Activated T-cell treated with anti-CD3 and anti-CD28 coated beads, Interleukin-2, amount 50 U/mL, for 4 hours (primary cell): ENCODE measurements at regions not wholly inside any gene's neighbourhood (a gene's known extent, or its start where the extent isn't known, plus 50 kb on each side); places are given as distances from the start of the nearest gene placed in this dataset.
"Not testable (repeated sequence)": the region's sequence is repeated elsewhere in the genome, so short reads cannot be mapped to it uniquely, and the experiment has no call there.

ENCODE experiments used
- ATAC-seq, 2 donors: fragments of 200-7000 bp; cut with Tn5 transposase; one replicate each; pipeline ENCODE4 v1.10.0; 2021
- DNase-seq: peaks from one replicate; pipeline ENCODE4 v3.0.0-alpha.2; 2020
- H3K27me3 Mint-ChIP-seq: one replicate; pipeline ENCODE4 v1.8.0; 2021; ENCODE audit warnings: low read depth, mixed read lengths
- H3K36me3 Mint-ChIP-seq: one replicate; pipeline ENCODE4 v1.8.0; 2022; ENCODE audit warnings: mixed read lengths; ENCODE audit not compliant: insufficient read depth
- H3K4me1 Mint-ChIP-seq: one replicate; pipeline ENCODE4 v1.8.0; 2021; ENCODE audit warnings: low read depth, mixed read lengths
- H3K4me3 Mint-ChIP-seq: one replicate; pipeline ENCODE4 v1.8.0; 2021; ENCODE audit warnings: mild to moderate bottlenecking, moderate library complexity, mixed read lengths
- H3K9me3 Mint-ChIP-seq: one replicate; pipeline ENCODE4 v1.8.0; 2021; ENCODE audit warnings: mixed read lengths

GRCh38 chr10:125259651-125260050 lies 99.3 kb upstream of the CTBP2 start:
- peaks cover 11% of the 10 kb centered on the region for H3K9me3 Mint-ChIP-seq
- no peaks in the 10 kb centered on the region for H3K4me1 Mint-ChIP-seq
- no peaks in the 10 kb centered on the region for H3K36me3 Mint-ChIP-seq
- DNase-seq (no peak), ATAC-seq (no peak)
- H3K4me3 Mint-ChIP-seq: no peak overlapping the region
- no peaks in the 10 kb centered on the region for H3K27me3 Mint-ChIP-seq

- Mint-ChIP-seq H3K4me1 (no peaks in the 10 kb centered on the region), H3K36me3 (no peaks in the 10 kb centered on the region), H3K4me3 (no peak overlapping the region), H3K9me3 (peaks cover 14% of the 10 kb centered on the region), H3K27me3 (no peaks in the 10 kb centered on the region)
- no peak for ATAC-seq
- no peak for DNase-seq
Observed at GRCh38 chr10:125258676-125259075, 98.3 kb upstream of the CTBP2 start.

- ATAC-seq (no peak), DNase-seq (no peak)
- H3K27me3 Mint-ChIP-seq: no peaks in the 10 kb centered on the region
- H3K36me3 Mint-ChIP-seq: no peaks in the 10 kb centered on the region
- no peak overlapping the region for H3K4me3 Mint-ChIP-seq
- H3K9me3 Mint-ChIP-seq: peaks cover 14% of the 10 kb centered on the region
- no peaks in the 10 kb centered on the region for H3K4me1 Mint-ChIP-seq
Observed at GRCh38 chr10:125257521-125258108, 97.3 kb upstream of the CTBP2 start.

- DNase-seq (no peak), ATAC-seq (no peak)
- no peaks in the 10 kb centered on the region for H3K27me3 Mint-ChIP-seq
- H3K36me3 Mint-ChIP-seq: no peaks in the 10 kb centered on the region
- H3K9me3 Mint-ChIP-seq: peaks cover 7% of the 10 kb centered on the region
- no peaks in the 10 kb centered on the region for H3K4me1 Mint-ChIP-seq
- no peak overlapping the region for H3K4me3 Mint-ChIP-seq
Observed at GRCh38 chr10:125256026-125256425, 95.7 kb upstream of the CTBP2 start.

- H3K9me3 Mint-ChIP-seq: peaks cover 5% of the 10 kb centered on the region
- DNase-seq (no peak), ATAC-seq (no peak)
- H3K27me3 Mint-ChIP-seq: no peaks in the 10 kb centered on the region
- H3K4me1 Mint-ChIP-seq: no peaks in the 10 kb centered on the region
- H3K36me3 Mint-ChIP-seq: no peaks in the 10 kb centered on the region
- no peak overlapping the region for H3K4me3 Mint-ChIP-seq
Observed at GRCh38 chr10:125252937-125253336, 92.6 kb upstream of the CTBP2 start.

GRCh38 chr10:125250834-125251233 lies 90.5 kb upstream of the CTBP2 start:
- not testable (repeated sequence) for H3K27me3 Mint-ChIP-seq, H3K4me3 Mint-ChIP-seq, H3K4me1 Mint-ChIP-seq, H3K9me3 Mint-ChIP-seq, DNase-seq, H3K36me3 Mint-ChIP-seq, ATAC-seq

GRCh38 chr10:125249948-125250347 lies 89.6 kb upstream of the CTBP2 start:
- peaks cover 2% of the 10 kb centered on the region for H3K27me3 Mint-ChIP-seq
- H3K4me3 Mint-ChIP-seq: no peak overlapping the region
- no peak for DNase-seq
- H3K36me3 Mint-ChIP-seq: no peaks in the 10 kb centered on the region
- peaks cover 5% of the 10 kb centered on the region for H3K9me3 Mint-ChIP-seq
- ATAC-seq: no peak
- H3K4me1 Mint-ChIP-seq: no peaks in the 10 kb centered on the region

GRCh38 chr10:125248489-125248888 lies 88.1 kb upstream of the CTBP2 start:
- ATAC-seq (no peak), DNase-seq (no peak)
- Mint-ChIP-seq H3K36me3 (no peaks in the 10 kb centered on the region), H3K9me3 (no peaks in the 10 kb centered on the region), H3K4me1 (no peaks in the 10 kb centered on the region), H3K4me3 (no peak overlapping the region), H3K27me3 (peaks cover 2% of the 10 kb centered on the region)

GRCh38 chr10:125247576-125247975 lies 87.2 kb upstream of the CTBP2 start:
- H3K9me3 Mint-ChIP-seq: no peaks in the 10 kb centered on the region
- H3K36me3 Mint-ChIP-seq: no peaks in the 10 kb centered on the region
- no peak for ATAC-seq
- H3K4me3 Mint-ChIP-seq: no peak overlapping the region
- no peaks in the 10 kb centered on the region for H3K4me1 Mint-ChIP-seq
- no peak for DNase-seq
- H3K27me3 Mint-ChIP-seq: peaks cover 2% of the 10 kb centered on the region

- H3K4me1 Mint-ChIP-seq: no peaks in the 10 kb centered on the region
- H3K27me3 Mint-ChIP-seq: peaks cover 2% of the 10 kb centered on the region
- no peaks in the 10 kb centered on the region for H3K36me3 Mint-ChIP-seq
- no peak overlapping the region for H3K4me3 Mint-ChIP-seq
- ATAC-seq (no peak), DNase-seq (no peak)
- peaks cover 6% of the 10 kb centered on the region for H3K9me3 Mint-ChIP-seq
Observed at GRCh38 chr10:125243532-125244253, 83.3 kb upstream of the CTBP2 start.

GRCh38 chr10:125238682-125239081 lies 78.3 kb upstream of the CTBP2 start:
- H3K4me3 Mint-ChIP-seq: no peak overlapping the region
- peaks cover 7% of the 10 kb centered on the region for H3K27me3 Mint-ChIP-seq
- DNase-seq (no peak), ATAC-seq (no peak)
- no peaks in the 10 kb centered on the region for H3K4me1 Mint-ChIP-seq
- no peaks in the 10 kb centered on the region for H3K36me3 Mint-ChIP-seq
- H3K9me3 Mint-ChIP-seq: peaks cover 15% of the 10 kb centered on the region

- Mint-ChIP-seq H3K4me1 (no peaks in the 10 kb centered on the region), H3K36me3 (no peaks in the 10 kb centered on the region), H3K9me3 (peaks cover 15% of the 10 kb centered on the region), H3K27me3 (peaks cover 7% of the 10 kb centered on the region), H3K4me3 (no peak overlapping the region)
- ATAC-seq: no peak
- DNase-seq: no peak
Observed at GRCh38 chr10:125236091-125236490, 75.7 kb upstream of the CTBP2 start.

- ATAC-seq: no peak
- Mint-ChIP-seq H3K4me1 (no peaks in the 10 kb centered on the region), H3K36me3 (no peaks in the 10 kb centered on the region), H3K27me3 (peaks cover 7% of the 10 kb centered on the region), H3K4me3 (no peak overlapping the region), H3K9me3 (peaks cover 15% of the 10 kb centered on the region)
- DNase-seq: no peak
Observed at GRCh38 chr10:125235093-125236069, 75.0 kb upstream of the CTBP2 start.

- ATAC-seq, DNase-seq, H3K4me1 Mint-ChIP-seq, H3K27me3 Mint-ChIP-seq, H3K4me3 Mint-ChIP-seq, H3K36me3 Mint-ChIP-seq: not testable (repeated sequence)
- H3K9me3 Mint-ChIP-seq: peaks cover 18% of the 10 kb centered on the region
Observed at GRCh38 chr10:125234576-125234975, 74.2 kb upstream of the CTBP2 start.
